ENCODE measurements at regions not wholly inside any gene's neighbourhood (a gene's known extent, or its start where the extent isn't known, plus 50 kb on each side); places are given as distances from the start of the nearest gene placed in this dataset.
"Not testable (repeated sequence)": the region's sequence is repeated elsewhere in the genome, so short reads cannot be mapped to it uniquely, and the experiment has no call there.

DNA sequence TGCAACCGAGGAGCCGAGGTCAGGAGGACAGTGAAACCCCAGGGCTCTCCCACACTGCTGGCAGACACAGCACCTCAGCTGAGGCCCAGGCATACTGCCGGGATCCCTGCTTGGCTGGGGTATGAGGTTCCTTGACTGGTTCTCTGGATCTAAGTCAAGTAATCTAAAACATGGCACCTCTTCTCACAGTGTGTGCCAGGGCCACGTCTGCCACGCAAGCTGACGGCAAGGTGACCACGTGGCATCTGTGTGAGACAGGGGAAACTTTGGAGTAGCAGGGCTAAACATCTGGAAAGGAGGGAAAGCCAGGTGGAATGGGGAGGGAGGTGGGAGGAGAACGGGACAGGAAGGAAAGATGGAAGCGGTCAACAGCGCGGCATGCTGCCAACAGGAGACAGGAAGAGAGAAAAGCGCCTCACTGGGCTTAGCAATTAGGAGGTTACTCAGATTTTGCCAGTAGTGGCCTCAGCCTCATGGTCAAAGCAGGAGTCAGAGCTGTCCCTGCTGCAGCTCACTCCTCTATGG, 103.7 kb downstream of the CXCL12 start:
- CTCF ChIA-PET = no interaction called here
- Mint-ChIP-seq H3K4me3 (no peak overlapping the region), H3K36me3 (no peaks in the 10 kb centered on the region), H3K27me3 (peaks cover 2% of the 10 kb centered on the region), H3K4me1 (ENCODE audit: low read depth) (no peaks in the 10 kb centered on the region), H3K27ac (no peak overlapping the region), H3K9me3 (peaks cover 11% of the 10 kb centered on the region)
- intact Hi-C loops (cut with micrococcal nuclease) = no loop called here
- POLR2A ChIA-PET = no interaction called here
- no peak for DNase-seq

DNA sequence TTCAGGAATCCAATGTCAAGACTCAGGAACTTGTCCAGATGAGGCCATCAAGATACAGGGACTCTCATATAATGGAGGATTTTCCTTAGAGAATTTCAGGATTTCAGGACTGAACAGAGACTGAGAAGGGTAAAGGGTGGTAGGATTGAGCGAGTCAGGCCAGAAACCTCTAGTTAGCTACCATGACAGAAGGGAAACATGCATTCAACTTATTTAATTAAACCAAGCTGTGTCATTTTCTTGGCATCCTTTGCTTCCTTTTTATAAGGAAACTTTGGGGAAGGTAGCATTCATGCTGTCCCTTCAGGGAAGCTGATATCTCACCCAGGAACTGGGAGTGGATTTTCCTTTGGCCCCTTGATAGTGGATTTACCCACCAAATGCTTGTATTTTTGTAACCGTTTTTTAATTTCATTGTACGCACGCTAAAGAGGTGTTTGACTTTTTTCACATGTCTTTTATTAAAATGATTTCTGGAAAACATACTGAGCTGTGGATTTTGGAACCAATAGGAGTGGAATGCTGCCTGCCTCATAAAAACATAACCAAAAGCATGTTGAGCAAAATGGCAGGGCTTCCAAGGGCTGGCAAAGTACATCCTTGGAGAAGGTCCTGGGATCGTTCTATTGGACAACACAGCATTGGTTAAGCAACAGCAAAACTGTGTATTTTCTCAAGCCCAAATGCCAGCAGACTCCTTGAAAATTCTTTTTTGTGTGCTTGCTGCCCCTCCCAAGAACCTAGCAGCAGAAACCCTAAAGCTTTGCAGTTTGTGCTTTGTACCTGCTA, 104.5 kb downstream of the CXCL12 start:
- Mint-ChIP-seq H3K9me3 (peaks cover 16% of the 10 kb centered on the region), H3K4me3 (no peak overlapping the region), H3K27ac (no peak overlapping the region), H3K27me3 (peaks cover 2% of the 10 kb centered on the region), H3K4me1 (ENCODE audit: low read depth) (no peaks in the 10 kb centered on the region), H3K36me3 (no peaks in the 10 kb centered on the region)
- ChIA-PET POLR2A (no interaction called here), CTCF (no interaction called here)
- no peak for DNase-seq
- intact Hi-C loops (cut with micrococcal nuclease) = no loop called here

- no peak for DNase-seq
- H3K27me3 Mint-ChIP-seq = peaks cover 2% of the 10 kb centered on the region
- peaks cover 16% of the 10 kb centered on the region for H3K9me3 Mint-ChIP-seq
- no peaks in the 10 kb centered on the region for H3K4me1 Mint-ChIP-seq (ENCODE audit: low read depth)
- CTCF ChIA-PET = no interaction called here
- no peaks in the 10 kb centered on the region for H3K36me3 Mint-ChIP-seq
- H3K4me3 Mint-ChIP-seq = no peak overlapping the region
- intact Hi-C loops (cut with micrococcal nuclease) = no loop called here
- POLR2A ChIA-PET = no interaction called here
- no peak overlapping the region for H3K27ac Mint-ChIP-seq
Observed at GRCh38 chr10:44279426-44280126, 105.3 kb downstream of the CXCL12 start.

GRCh38 chr10:44278837-44279324, 106.0 kb downstream of the CXCL12 start:
- H3K4me1 Mint-ChIP-seq (ENCODE audit: low read depth) = no peaks in the 10 kb centered on the region
- H3K4me3 Mint-ChIP-seq = no peak overlapping the region
- H3K27me3 Mint-ChIP-seq = peaks cover 2% of the 10 kb centered on the region
- POLR2A ChIA-PET = no interaction called here
- no peak overlapping the region for H3K27ac Mint-ChIP-seq
- CTCF ChIA-PET = no interaction called here
- intact Hi-C loops (cut with micrococcal nuclease) = no loop called here
- H3K9me3 Mint-ChIP-seq = peaks cover 16% of the 10 kb centered on the region
- no peak for DNase-seq
- H3K36me3 Mint-ChIP-seq = no peaks in the 10 kb centered on the region

DNA sequence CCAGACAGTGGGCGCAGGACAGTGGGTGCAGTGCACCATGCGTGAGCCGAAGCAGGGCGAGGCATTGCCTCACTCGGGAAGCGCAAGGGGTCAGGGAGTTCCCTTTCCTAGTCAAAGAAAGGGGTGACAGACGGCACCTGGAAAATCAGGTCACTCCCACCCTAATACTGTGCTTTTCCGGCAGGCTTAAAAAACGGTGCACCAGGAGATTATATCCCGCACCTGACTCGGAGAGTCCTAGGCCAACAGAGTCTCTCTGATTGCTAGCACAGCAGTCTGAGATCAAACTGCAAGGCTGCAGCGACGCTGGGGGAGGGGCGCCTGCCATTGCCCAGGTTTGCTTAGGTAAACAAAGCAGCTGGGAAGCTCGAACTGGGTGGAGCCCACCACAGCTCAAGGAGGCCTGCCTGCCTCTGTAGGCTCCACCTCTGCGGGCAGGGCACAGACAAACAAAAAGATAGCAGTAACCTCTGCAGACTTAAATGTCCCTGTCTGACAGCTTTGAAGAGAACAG, 116.4 kb downstream of the CXCL12 start:
- H3K27ac Mint-ChIP-seq; H3K9me3 Mint-ChIP-seq; H3K4me1 Mint-ChIP-seq (ENCODE audit: low read depth); intact Hi-C loops (cut with micrococcal nuclease); H3K36me3 Mint-ChIP-seq; CTCF ChIA-PET; DNase-seq; H3K27me3 Mint-ChIP-seq; POLR2A ChIA-PET; H3K4me3 Mint-ChIP-seq: not testable (repeated sequence)

DNA sequence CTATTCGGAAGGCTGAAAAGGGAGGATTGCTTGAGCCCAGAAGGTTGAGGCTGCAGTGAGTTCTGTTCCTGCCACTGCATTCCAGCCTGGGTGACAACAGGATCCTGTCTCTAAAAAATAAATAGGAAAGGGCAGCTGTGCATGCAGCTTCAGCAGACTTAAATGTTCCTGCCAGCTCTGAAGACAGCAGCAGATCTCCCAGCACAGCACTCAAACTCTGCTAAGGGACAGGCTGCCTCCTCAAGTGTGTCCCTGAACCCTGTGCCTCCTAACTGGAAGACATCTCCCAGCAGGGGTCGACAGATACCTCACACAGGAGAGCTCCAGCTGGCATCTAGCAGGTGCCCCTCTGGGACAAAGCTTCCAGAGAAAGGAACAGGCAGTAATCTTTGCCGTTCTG, 117.9 kb downstream of the CXCL12 start:
- Mint-ChIP-seq H3K36me3 (no peaks in the 10 kb centered on the region), H3K27ac (no peak overlapping the region), H3K27me3 (peaks cover 9% of the 10 kb centered on the region), H3K4me1 (ENCODE audit: low read depth) (no peaks in the 10 kb centered on the region), H3K4me3 (no peak overlapping the region), H3K9me3 (peaks cover 10% of the 10 kb centered on the region)
- ChIA-PET POLR2A (no interaction called here), CTCF (no interaction called here)
- DNase-seq = no peak
- intact Hi-C loops (cut with micrococcal nuclease) = no loop called here

DNA sequence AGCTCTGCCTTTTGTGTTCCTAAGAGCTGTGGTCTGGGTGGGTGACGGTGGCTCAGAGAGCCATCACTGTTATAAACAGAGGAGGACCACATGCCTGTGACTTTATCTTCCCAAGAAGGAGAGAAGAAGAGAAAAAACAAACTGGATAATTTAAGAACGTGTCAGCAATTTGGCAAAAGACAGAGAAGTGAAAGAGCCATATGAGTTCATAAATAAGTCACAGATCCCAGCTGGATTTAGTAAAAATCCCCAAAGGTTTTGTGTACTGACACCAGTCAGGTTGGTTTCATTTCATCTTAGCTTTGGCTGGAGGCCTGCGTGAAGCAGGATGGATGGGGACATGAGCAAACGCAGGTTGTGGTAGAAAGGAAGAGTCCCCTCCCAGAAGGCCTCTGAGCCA, 120.7 kb downstream of the CXCL12 start:
- no peaks in the 10 kb centered on the region for H3K36me3 Mint-ChIP-seq
- no peak overlapping the region for H3K27ac Mint-ChIP-seq
- H3K4me1 Mint-ChIP-seq (ENCODE audit: low read depth) = no peaks in the 10 kb centered on the region
- H3K9me3 Mint-ChIP-seq = peaks cover 10% of the 10 kb centered on the region
- no peak for DNase-seq
- ChIA-PET POLR2A (no interaction called here), CTCF (no interaction called here)
- H3K27me3 Mint-ChIP-seq = peaks cover 9% of the 10 kb centered on the region
- intact Hi-C loops (cut with micrococcal nuclease) = no loop called here
- H3K4me3 Mint-ChIP-seq = no peak overlapping the region

DNA sequence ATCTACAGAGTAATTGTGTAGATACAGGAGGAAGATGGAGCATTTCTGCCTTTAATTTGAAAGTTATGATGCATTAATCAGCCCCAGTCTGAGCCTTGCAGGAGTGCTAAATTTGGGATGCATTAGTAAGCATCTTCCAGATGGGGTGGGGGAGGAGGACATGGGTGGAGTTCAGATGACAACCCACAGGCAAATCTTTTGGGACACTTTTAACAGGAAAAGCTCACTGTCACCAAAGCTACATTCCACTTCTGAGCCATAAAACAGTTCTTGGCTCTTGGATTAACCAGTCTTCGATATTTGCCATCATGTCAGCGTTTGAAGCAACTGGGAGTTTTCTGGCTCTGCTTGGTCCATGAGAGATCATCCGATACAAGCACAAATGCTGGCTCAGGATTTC, 121.1 kb downstream of the CXCL12 start:
- DNase-seq = no peak
- Mint-ChIP-seq H3K9me3 (peaks cover 10% of the 10 kb centered on the region), H3K27me3 (peaks cover 9% of the 10 kb centered on the region), H3K4me1 (ENCODE audit: low read depth) (no peaks in the 10 kb centered on the region), H3K27ac (no peak overlapping the region), H3K36me3 (no peaks in the 10 kb centered on the region), H3K4me3 (no peak overlapping the region)
- CTCF ChIA-PET = no interaction called here
- intact Hi-C loops (cut with micrococcal nuclease) = no loop called here
- POLR2A ChIA-PET = no interaction called here

DNA sequence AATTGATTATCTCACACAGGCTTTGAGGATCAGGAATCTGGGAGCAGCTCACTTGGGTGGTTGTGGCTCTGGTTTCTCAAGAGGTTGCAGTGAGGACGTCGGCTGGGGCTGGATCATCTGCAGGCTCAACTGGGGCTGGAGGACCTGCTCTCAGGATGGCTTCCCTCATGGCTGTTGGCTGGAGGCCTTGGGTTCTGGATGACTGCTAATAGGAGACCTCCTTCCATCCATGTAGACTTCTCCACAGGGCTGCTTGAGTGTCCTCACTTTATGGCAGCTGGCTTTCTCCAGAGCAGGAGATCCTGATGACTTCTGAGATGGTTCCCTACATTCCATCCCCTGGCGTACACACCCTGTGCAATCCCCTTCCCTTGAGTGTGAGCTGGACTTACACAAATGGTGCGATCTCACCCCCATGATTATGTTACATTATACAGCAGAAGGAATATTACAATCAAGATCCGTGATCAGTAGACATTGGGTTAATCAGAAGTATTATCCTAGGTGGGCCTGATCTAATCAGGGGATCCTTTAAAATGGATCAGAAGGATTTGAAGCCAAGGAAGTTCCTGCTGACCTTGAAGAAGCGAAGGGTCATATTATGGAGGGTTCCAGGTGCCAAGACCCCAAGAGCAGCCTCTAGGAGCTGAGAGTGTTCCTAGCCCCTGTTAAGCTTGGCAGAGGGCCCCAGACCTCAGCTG, 122.2 kb downstream of the CXCL12 start:
- H3K36me3 Mint-ChIP-seq = no peaks in the 10 kb centered on the region
- intact Hi-C loops (cut with micrococcal nuclease) = no loop called here

GRCh38 chr10:44261710-44262455, 123.0 kb downstream of the CXCL12 start:
- H3K27ac Mint-ChIP-seq = no peak overlapping the region
- H3K27me3 Mint-ChIP-seq = peaks cover 3% of the 10 kb centered on the region
- H3K9me3 Mint-ChIP-seq = peaks cover 4% of the 10 kb centered on the region
- intact Hi-C loops (cut with micrococcal nuclease) = no loop called here
- CTCF ChIA-PET = no interaction called here
- H3K4me3 Mint-ChIP-seq = no peak overlapping the region
- H3K4me1 Mint-ChIP-seq (ENCODE audit: low read depth) = no peaks in the 10 kb centered on the region
- POLR2A ChIA-PET = no interaction called here
- no peaks in the 10 kb centered on the region for H3K36me3 Mint-ChIP-seq
- DNase-seq = peak; percentile 52

More for the DNA sequence above, 122.2 kb downstream of the CXCL12 start:
- Mint-ChIP-seq H3K27ac (no peak overlapping the region), H3K27me3 (peaks cover 3% of the 10 kb centered on the region), H3K4me1 (ENCODE audit: low read depth) (no peaks in the 10 kb centered on the region), H3K9me3 (peaks cover 5% of the 10 kb centered on the region), H3K4me3 (no peak overlapping the region)
- ChIA-PET CTCF (no interaction called here), POLR2A (no interaction called here)
- no peak for DNase-seq

- ChIA-PET POLR2A (no interaction called here), CTCF (no interaction called here)
- intact Hi-C loops (cut with micrococcal nuclease) = no loop called here
- H3K9me3 Mint-ChIP-seq = no peaks in the 10 kb centered on the region
- no peaks in the 10 kb centered on the region for H3K4me1 Mint-ChIP-seq (ENCODE audit: low read depth)
- H3K27ac Mint-ChIP-seq = no peak overlapping the region
- no peak for DNase-seq
- H3K36me3 Mint-ChIP-seq = no peaks in the 10 kb centered on the region
- H3K4me3 Mint-ChIP-seq = no peak overlapping the region
- H3K27me3 Mint-ChIP-seq = peaks cover under 1% of the 10 kb centered on the region
Observed at GRCh38 chr10:44261296-44261695, 123.6 kb downstream of the CXCL12 start.
